Retinal pigment epithelial cell (primary cell): ENCODE measurements at regions not wholly inside any gene's neighbourhood (a gene's known extent, or its start where the extent isn't known, plus 50 kb on each side); places are given as distances from the start of the nearest gene placed in this dataset.

Experiments used
- DNase-seq: peaks from one replicate; pipeline ENCODE4 v3.0.0-alpha.2; 2010; ENCODE audit warnings: low read depth
- H3K4me3 ChIP-seq: 2 replicates; pipeline ENCODE4 v1.5.1; 2011; ENCODE audit warnings: mild to moderate bottlenecking, low read length, control low read depth, moderate library complexity
- TF ChIP-seq, protein P1 (sequence below): conservative IDR thresholded peaks from 2 replicates; pipeline ENCODE4 v1.5.1; 2011; ENCODE audit warnings: low read depth, low read length, control low read depth, inconsistent platforms

GRCh38 chr16:77066896-77067496 is 124.0 kb upstream of the MON1B start:
- no peak overlapping the region for H3K4me3 ChIP-seq
- no peak for DNase-seq
- TF ChIP-seq, protein P1, sequence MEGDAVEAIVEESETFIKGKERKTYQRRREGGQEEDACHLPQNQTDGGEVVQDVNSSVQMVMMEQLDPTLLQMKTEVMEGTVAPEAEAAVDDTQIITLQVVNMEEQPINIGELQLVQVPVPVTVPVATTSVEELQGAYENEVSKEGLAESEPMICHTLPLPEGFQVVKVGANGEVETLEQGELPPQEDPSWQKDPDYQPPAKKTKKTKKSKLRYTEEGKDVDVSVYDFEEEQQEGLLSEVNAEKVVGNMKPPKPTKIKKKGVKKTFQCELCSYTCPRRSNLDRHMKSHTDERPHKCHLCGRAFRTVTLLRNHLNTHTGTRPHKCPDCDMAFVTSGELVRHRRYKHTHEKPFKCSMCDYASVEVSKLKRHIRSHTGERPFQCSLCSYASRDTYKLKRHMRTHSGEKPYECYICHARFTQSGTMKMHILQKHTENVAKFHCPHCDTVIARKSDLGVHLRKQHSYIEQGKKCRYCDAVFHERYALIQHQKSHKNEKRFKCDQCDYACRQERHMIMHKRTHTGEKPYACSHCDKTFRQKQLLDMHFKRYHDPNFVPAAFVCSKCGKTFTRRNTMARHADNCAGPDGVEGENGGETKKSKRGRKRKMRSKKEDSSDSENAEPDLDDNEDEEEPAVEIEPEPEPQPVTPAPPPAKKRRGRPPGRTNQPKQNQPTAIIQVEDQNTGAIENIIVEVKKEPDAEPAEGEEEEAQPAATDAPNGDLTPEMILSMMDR, result no peak

DNA sequence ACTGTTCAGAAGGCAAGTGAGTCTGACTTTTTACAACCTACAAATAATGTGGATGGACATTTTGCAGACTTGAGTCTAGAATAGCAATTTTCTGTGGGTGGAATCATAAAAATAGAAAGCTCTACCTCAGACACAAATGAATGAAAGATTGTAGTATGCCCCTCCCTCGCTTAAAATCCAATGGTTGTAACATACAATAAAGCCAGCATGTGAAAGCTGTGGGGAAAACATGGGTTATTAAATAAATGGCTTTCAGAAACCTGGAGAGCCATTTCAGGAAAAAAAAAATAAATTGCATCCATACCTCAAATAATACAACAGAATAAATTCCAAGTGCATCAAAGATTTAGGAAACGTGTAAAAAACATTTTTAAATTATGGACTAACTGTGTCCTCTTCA is 123.1 kb upstream of the MON1B start:
- H3K4me3 ChIP-seq, result no peak overlapping the region
- TF ChIP-seq, protein P1, result no peak
- DNase-seq, result no peak

DNA sequence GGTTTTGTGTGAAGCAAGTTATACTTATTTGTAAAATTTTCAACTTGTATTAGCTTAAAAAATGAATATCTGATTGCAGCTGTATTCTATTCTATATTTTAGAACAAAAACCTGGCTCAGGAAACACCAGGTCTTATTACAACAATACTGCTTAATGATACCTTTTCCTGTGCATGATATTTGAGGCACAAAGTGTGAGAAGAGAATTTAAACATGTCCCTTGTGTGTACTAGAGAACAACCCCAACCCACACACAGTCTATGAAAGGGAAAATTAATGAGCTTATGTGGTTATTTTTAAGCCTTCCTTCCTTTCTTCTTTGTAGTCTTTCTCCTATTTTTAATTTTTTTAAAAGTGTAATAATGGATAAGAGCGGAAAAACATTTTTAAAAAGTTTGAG is 122.6 kb upstream of the MON1B start:
- H3K4me3 ChIP-seq, result no peak overlapping the region
- no peak for DNase-seq
- TF ChIP-seq, protein P1, result no peak

- no peak for DNase-seq
- H3K4me3 ChIP-seq, result no peak overlapping the region
- TF ChIP-seq, protein P1, result no peak
These were observed 121.1 kb upstream of the MON1B start for GRCh38 chr16:77069929-77070328.

DNA sequence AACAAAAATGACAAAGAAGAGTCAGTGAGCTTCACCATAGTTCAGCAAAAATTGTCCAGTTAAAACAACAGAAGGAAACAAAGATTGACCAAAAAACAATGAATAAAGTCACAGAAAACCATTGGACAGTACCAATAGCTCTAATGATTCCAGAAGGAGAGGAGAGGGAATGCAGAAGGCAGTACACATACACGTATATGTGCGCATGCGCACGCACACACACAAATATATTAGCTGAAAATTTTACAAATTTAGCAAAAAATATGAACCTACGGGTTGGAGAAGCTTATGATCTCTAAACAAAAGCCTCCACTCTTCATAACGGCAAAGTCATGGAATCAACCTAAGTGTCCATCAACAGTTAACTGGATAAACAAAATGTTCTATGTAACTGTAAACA is 120.3 kb upstream of the MON1B start:
- H3K4me3 ChIP-seq, result no peak overlapping the region
- no peak for DNase-seq
- TF ChIP-seq, protein P1, result no peak

DNA sequence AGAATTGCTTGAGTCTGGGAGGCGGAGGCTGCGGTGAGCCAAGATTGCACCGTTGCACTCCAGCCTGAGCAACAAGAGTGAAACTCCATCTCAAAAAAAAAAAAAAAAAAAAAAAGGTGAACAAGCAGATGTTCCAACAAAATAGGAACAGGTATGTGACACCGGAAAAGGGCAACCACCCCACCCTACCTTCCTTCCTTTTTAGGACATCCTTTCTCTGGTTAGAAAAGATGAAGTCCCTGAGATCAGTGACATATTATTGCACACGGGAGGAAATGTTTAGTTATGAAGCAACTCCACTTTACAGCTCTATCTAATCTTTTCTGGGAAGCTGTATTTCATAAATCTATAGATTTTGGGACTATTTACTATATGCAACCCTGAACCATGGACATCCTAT is 114.2 kb upstream of the MON1B start:
- DNase-seq, result no peak
- TF ChIP-seq, protein P1, result no peak
- H3K4me3 ChIP-seq, result no peak overlapping the region

DNA sequence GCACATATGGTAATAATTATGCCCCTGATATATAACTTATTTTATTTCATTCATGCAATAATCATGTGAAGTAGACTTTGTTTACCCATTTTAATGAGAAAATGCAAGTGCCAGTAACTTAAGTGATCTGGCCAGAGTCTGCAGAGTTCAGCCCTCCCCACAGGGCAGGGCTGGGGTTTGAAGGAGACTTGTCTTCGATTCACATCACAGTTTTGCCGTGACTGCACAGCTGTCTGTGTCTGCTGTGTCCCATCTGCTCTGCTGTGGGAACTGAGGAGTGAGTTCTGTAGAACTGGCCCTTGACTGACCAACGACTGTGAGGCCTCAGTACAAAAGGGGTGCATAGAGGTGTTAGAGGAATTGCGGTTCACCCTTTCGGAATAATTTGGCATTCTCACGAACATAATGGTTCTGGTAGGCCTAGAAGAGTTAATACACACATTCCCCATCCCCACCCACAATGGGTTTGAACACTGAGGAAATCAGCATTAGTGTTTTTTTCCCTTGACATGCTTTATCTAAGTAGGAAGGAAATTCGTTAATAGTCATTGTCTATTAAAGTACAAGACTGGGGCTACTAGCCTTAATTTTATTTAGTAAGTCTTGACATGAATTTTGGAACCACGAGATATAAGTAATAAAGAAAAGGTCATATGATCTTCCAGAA is 113.6 kb upstream of the MON1B start:
- TF ChIP-seq, protein P1, result no peak
- no peak overlapping the region for H3K4me3 ChIP-seq
- DNase-seq, result no peak
